ENCODE measurements at regions not wholly inside any gene's neighbourhood (a gene's known extent, or its start where the extent isn't known, plus 50 kb on each side); places are given as distances from the start of the nearest gene placed in this dataset.

DNA sequence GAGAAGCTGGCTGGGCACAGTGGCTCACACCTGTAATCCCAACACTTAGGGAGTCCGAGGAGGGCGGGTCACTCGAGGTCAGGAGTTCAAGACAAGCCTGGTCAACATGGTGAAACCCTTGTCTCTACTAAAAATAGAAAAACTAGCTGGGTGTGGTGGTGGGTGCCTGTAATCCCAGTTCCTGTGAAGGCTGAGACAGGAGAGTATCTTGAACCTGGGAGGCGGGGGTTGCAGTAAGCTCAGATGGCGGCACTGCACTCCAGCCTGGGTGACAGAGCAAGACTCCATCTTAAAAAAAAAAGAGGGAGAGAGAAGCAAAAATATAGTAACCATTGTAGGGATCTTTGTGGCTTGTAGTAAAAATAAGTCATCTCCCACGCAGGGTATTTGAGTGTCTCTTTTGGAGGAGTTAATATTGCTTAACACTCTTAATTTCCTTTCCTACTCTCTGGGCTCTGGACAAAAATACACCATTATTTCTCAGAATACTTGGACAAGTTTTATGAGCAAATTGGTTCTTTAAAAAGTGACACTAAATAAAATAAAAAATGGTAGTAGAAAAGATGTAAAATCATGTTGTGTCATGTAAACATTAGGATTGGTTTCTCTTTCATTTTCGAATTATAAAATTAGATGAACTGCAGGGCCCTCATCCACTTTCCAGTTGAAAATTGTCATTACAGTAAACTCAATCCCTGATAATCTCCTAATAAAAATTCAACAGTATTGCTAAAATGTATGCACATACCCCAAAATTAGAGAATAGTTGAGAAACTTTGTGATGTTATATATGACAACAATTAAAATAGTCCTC, 61.1 kb upstream of the C12orf71 start (continued):
- TF ChIP-seq, protein P1, sequence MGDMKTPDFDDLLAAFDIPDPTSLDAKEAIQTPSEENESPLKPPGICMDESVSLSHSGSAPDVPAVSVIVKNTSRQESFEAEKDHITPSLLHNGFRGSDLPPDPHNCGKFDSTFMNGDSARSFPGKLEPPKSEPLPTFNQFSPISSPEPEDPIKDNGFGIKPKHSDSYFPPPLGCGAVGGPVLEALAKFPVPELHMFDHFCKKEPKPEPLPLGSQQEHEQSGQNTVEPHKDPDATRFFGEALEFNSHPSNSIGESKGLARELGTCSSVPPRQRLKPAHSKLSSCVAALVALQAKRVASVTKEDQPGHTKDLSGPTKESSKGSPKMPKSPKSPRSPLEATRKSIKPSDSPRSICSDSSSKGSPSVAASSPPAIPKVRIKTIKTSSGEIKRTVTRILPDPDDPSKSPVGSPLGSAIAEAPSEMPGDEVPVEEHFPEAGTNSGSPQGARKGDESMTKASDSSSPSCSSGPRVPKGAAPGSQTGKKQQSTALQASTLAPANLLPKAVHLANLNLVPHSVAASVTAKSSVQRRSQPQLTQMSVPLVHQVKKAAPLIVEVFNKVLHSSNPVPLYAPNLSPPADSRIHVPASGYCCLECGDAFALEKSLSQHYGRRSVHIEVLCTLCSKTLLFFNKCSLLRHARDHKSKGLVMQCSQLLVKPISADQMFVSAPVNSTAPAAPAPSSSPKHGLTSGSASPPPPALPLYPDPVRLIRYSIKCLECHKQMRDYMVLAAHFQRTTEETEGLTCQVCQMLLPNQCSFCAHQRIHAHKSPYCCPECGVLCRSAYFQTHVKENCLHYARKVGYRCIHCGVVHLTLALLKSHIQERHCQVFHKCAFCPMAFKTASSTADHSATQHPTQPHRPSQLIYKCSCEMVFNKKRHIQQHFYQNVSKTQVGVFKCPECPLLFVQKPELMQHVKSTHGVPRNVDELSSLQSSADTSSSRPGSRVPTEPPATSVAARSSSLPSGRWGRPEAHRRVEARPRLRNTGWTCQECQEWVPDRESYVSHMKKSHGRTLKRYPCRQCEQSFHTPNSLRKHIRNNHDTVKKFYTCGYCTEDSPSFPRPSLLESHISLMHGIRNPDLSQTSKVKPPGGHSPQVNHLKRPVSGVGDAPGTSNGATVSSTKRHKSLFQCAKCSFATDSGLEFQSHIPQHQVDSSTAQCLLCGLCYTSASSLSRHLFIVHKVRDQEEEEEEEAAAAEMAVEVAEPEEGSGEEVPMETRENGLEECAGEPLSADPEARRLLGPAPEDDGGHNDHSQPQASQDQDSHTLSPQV (IDR thresholded peaks at IDR 0.05): 0 out of 2 replicates have a peak, but pooled peaks have one; percentile 36
- TF ChIP-seq, protein P2, sequence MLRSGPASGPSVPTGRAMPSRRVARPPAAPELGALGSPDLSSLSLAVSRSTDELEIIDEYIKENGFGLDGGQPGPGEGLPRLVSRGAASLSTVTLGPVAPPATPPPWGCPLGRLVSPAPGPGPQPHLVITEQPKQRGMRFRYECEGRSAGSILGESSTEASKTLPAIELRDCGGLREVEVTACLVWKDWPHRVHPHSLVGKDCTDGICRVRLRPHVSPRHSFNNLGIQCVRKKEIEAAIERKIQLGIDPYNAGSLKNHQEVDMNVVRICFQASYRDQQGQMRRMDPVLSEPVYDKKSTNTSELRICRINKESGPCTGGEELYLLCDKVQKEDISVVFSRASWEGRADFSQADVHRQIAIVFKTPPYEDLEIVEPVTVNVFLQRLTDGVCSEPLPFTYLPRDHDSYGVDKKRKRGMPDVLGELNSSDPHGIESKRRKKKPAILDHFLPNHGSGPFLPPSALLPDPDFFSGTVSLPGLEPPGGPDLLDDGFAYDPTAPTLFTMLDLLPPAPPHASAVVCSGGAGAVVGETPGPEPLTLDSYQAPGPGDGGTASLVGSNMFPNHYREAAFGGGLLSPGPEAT (IDR thresholded peaks at IDR 0.05; ENCODE audit: low read depth): peak; percentile 20; the same call in 1 of the 2 replicates
- TF ChIP-seq EED (IDR thresholded peaks at IDR 0.05; ENCODE audit: low read depth) (peak; percentile 50; the same call in 1 of the 2 replicates), ZNF207 (IDR thresholded peaks at IDR 0.05; ENCODE audit: borderline replicate concordance) (no peak), MTA3 (IDR thresholded peaks at IDR 0.05; ENCODE audit: borderline replicate concordance, low read length) (no peak)

Measured in GM12878 (cell line).